GM18508 (cell line): ENCODE measurements at regions not wholly inside any gene's neighbourhood (a gene's known extent, or its start where the extent isn't known, plus 50 kb on each side); places are given as distances from the start of the nearest gene placed in this dataset.
"Not testable (repeated sequence)": the region's sequence is repeated elsewhere in the genome, so short reads cannot be mapped to it uniquely, and the experiment has no call there.

Experiments used
- ATAC-seq: cut with Tn5 transposase; IDR thresholded peaks from one replicate; pipeline ENCODE4 v1.9.1; 2021; ENCODE audit warnings: moderate number of reproducible peaks; ENCODE audit not compliant: insufficient read depth, unreplicated experiment

- ATAC-seq = not testable (repeated sequence)
Observed at GRCh38 chr1:146729642-146730344, 208.3 kb upstream of the NBPF12 start.

GRCh38 chr1:146715054-146715453 lies 223.1 kb upstream of the NBPF12 start:
- not testable (repeated sequence) for ATAC-seq

DNA sequence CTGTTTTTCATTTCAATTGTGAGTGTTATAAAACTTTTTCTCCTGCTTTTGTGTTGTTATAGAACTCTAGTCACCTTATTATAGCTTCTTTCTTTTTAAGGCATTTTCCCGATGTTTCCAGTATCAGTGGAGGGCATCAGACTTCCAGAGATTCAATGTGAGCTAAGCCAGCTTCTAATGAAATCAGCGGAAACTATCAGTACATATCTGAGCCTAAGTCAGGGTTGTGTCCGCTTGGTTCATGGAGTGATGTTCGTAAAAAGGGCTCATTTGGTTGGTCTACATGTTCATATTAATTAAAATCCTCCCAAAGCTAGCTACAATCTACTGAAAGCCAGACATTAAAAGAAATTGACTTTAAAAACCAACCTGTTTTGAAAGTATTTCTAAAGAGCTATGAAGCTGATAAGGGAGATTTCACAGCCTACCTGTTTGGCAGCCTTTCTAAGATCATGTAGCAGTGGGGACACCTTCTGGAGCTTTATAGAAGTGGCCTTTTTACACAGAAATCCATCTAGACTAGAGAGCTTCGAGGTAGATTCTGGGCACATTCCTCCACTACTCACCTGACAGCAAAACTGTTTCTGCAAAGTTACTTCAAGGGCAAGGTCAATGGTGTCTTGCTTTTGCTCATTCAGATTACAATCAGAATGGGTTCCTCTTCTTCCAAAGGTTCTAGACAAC lies 227.1 kb upstream of the NBPF12 start:
- ATAC-seq = not testable (repeated sequence)

GRCh38 chr1:146709302-146709701 lies 228.8 kb upstream of the NBPF12 start:
- not testable (repeated sequence) for ATAC-seq

DNA sequence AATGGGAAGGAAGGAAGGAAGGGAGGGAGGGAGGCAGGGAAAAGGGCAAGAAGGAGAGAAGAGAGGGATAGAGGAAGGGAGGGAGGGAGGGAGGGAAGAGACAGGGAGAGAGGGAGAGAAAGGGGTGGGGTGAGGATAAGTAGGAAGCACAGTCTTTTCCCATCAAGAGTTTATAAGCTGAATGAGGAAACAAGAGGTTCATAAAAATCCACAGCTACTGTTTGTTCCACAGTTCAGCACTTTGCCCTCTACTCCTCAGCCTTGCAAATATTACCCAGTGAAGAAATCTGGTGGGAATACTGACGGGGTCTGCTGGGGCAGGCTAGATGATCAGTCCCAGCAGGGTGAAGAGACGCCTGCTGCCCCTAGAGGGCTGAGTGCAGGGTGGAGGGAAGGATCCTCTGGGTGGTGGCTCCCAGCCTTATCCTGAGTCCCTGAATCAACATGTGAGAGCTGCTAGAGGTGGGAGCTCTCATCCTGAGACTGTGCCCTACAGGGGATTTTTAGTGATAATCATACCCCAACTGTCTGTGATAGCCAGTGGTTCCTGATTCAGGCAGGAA lies 233.9 kb upstream of the NBPF12 start:
- ATAC-seq = not testable (repeated sequence)

DNA sequence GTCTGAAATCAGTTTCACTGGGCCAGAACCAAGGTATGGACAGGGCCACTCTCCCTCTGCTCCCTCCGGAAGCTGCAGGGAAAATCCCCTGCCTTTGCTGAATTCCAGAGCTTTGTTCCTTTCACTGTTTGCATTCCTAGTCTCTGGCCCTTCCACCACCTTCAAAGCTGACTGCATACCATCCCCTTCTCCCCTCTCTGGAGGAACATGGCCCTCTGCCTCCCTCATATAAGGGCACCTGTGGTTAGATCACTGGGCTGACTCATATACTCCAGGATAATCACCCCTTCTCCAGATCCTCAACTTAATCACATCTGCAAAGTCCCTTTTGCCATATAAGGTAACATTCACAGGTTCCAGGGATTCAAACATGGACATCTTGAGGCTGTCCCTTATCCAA lies 236.8 kb upstream of the NBPF12 start:
- ATAC-seq = not testable (repeated sequence)

DNA sequence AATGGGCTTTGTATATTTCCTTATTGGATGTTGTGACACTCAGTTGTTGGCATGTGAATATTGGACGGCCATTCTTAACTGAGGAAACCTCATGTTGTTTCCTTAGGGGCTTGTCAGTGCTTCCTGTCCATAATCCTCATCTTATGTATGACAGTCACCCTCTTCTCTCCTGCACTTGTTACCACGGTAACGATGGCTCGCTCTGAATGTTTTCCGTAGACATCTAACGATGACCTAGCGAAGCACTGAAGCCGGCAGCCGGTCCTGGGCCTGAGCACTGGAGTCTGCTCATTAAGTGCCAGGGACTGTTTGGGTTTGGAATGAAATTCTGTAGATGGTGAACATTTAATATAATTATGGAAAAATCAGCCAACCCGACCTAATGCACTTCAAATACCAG lies 242.7 kb upstream of the NBPF12 start:
- not testable (repeated sequence) for ATAC-seq

DNA sequence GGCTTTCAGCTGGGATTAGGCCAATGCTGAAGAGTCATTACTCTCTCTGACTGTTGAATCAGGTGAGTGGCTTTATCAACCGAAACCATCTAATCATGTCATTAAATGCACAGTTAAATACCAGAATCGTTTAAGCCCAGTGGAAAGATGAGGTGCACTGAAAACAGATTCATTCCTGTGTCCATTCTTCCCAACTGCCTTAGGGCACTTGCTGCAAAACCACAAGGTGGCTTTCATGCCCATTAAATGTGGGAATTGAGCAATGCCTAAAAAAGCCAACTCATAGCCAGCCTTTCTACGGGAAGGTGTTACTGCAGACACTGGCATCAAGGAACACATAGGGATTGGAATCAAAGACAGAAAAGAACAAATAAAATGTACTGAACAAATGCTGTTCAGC lies 246.3 kb upstream of the NBPF12 start:
- not testable (repeated sequence) for ATAC-seq

DNA sequence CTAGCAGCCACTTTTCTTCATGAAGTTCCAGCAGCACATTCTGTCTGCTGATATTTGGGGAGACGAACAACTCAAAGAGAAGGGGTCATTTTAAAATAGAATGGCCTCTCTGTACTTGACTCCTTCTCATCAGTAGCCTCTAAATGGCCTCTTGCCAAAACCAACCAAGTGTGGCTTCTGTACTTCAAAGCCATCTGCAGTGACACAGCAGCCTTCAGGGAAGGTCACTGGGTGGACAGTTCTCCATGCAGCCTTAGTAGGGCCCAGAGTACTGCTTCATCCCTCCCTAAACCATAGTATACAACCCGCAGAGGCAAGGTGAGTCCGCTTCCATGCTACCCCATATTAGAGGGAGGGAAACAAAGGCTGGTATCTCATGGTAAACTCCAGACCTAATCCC lies 249.2 kb upstream of the NBPF12 start:
- not testable (repeated sequence) for ATAC-seq

GRCh38 chr1:146686777-146687366 lies 251.3 kb upstream of the NBPF12 start:
- ATAC-seq = not testable (repeated sequence)

- not testable (repeated sequence) for ATAC-seq
Observed at GRCh38 chr1:146683126-146683429, 255.0 kb upstream of the NBPF12 start.

DNA sequence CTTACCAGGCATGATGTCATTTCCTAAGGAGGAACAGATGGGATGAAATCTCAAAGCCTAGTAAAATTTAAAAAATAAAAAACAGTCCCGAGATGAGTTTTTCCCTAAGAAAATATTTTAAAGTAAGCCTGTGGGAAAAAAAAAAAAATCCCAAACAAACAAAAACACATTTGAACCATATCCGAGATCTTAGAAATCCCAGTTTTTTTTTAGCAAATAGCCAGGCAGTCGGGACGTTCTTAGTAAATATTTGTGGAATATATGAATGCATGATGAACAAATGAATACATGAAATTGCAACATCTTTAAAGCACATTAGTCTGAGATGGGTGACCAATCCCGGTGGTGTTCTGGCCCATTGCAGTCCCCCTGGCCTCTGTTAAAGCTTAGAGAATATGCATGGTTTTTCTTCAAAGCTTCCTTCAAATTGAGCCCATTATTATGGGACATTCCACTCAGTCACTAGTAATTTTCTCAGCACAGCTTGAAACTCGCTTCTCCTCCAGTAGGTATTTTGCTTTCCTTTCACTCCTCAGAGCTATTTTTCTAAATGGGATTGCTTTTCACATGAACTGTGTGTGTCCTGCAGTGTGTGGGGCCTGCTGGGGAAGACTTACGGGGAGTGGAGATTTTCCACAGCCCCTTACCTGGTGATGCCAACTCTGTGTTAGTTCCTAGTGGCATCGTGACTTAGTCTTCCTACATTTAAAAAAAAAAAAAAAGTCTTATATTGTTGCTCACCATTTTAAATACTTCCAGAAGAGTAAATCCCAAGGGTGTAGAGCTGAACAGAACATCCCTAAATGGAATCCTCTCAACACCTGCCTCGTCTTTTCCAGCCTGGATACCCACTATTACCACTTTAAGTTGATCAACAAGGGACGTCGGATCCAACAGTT lies 255.6 kb upstream of the NBPF12 start:
- not testable (repeated sequence) for ATAC-seq

DNA sequence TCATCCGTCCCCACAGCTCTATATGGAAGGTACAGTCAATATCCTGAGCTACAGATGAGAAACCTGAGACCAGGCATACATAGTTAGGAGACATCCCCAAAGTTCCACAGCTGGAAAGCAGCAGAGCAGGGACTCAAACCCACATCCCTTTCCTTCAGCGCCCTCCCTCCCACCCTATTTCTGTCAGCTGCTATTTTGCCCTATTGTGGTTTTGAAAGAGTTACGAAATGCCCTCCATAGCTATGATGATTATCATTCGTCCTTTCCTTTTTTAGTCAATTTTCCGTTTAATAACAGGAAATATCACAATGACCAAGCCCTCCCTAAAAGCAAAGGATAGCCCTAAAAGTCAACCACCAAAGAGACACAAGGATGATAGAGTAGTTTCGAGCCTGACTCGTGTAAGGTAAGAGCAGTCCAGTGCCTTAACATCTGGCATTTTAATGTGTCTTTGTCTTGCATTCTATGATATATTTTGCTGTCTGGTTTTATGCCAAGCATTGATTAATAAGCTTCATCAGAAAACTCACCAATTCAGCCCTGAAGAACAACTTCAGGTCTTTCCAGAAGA lies 264.3 kb upstream of the NBPF12 start:
- ATAC-seq = not testable (repeated sequence)

- ATAC-seq = not testable (repeated sequence)
Observed at GRCh38 chr1:146672608-146673007, 265.5 kb upstream of the NBPF12 start.

DNA sequence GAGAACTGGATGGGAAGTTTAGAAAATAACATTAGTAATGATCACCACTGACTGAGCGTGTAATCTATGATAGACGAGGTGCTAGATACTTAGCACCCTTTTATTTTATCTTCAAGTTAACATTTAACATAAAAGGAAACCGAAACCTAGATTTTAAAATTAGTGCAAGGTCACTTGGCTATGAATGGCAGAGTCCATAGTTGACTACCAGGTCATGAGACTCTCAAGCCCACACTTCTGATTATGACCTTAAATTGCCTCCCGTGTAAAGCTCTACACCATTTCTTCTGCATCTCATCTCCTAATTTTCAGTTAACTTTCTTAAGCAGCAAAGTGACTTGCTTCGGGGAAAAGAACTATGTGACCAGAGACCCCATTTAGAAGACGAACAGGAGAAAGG lies 266.5 kb upstream of the NBPF12 start:
- ATAC-seq = not testable (repeated sequence)

- not testable (repeated sequence) for ATAC-seq
Observed at GRCh38 chr1:146670832-146671566, 267.1 kb upstream of the NBPF12 start.

DNA sequence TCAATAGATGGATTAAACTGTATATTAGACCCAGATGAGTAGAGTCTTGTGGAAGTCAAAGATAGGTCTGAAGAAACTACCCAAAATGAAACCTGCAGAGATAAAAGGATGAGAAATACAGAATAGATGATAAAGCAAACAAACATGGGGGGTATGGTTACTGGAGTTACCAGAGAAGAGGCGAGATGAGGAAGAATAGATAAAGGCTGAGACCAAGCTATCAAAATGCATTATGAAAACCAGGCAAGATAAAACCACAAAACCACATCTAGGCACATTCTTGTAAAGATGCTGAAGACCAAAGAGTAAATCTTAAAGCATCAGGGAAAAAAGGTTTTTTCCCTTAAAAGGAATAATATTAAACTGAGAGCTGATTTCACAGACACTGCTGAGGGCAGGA lies 271.8 kb upstream of the NBPF12 start:
- not testable (repeated sequence) for ATAC-seq

DNA sequence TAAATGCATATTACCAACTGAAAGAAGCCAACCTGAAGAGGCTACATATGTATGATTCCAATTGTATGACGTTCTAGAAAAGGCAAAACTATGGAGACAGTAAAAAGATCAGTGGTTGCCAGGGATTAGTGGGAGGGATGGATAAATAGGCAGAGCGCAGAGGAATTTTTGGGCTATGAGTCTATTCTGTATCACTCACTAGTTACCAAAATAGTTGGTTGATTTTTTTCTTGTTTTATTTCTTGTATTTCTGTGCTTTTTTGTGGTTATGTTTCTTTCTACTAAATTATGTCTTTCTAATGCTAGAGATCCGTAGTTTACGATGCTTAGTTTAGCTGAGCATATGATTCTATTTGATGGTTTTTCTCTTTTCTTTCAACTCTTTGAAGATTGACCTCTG lies 277.9 kb upstream of the NBPF12 start:
- ATAC-seq = not testable (repeated sequence)

DNA sequence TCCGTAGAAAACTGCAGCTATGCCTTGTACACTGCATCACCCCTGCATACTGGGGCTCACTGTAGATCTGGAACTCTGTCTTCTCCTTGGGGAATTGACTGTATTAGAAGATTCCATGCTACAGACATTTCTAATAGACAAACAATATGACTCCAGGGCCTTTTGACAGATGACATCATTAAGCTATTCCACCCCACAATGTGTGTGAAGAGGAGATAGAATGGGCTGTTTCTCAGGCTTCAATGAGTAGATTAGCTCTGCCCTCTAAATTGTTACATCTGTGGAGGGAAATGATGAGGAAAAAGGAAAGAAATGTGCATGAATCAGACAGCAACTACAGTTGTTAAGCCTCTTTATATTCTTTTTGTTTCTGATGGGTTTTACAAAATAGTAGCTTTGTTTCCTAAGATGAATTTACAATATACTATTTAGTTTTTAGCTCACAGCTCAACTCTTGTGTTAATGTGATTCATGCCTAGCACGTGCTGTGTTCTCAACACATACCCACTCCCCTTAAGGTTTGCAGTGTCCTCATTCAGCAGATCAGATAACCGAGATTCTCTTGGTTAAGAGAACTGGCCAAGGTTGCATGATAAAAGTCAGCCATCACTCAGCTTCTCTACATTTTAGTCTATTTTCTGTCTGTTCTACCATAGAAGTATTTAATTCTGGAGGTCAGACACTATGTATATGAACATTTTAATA lies 281.6 kb upstream of the NBPF12 start:
- ATAC-seq = not testable (repeated sequence)
